ENCODE measurements at regions not wholly inside any gene's neighbourhood (a gene's known extent, or its start where the extent isn't known, plus 50 kb on each side); places are given as distances from the start of the nearest gene placed in this dataset.
A peak's percentile ranks its signal among the peaks of the same experiment; 100 is the strongest.

DNA sequence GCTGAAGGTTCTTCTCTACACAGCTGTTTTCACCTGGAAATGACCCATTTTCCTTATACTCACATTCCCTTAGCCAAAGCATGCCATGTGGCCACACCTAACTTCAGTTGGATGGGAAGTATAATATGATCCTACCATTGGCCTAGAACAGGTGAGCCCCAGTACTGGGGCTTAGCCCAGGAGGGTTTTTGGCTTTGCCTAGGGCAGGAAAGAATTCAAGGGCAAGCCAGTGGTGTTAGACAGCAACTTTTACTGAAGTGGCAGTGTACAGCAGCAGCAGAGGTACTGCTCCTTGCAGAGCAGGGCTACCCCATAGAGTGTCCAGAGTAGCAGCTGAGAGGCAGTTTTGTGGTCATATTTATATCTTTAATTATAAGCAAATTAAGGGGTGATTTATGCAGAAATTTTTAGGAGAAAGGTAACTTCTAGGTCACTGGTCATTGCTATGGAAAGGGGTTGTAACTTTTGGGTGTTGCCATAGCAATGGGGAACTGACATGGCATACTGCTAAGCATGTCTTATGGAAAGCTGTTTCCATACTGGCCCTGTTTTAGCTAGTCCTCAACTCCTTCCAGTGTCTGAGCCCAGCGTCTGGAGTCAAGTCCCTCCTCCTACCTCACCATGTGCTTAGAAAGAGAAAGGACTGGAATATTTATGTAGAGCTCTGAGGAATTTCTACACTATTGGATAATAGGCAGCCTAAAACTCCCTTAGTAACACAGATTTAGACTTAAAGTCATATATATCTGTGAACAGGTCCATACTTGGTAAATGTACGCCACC is 109.0 kb upstream of the DTNA start:
- no peak for DNase-seq

DNA sequence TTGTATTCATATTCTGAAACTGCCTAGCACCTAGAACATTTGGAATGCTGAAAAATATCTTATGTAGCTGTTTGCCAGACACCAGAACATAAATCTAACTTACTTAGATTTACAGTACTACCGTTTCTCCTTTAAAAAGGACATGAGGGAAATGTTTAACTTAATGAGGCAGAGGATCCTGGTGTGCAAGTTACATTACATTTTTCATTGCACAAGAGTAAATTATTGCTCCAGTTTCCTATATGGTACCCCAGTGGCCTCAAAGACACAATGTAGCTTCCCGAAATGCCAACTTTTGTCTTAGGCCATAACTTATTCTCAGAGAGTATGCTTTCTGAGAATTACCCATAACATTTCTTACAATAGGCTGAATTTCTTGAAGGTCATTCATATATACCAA is 105.5 kb upstream of the DTNA start:
- no peak for DNase-seq

DNA sequence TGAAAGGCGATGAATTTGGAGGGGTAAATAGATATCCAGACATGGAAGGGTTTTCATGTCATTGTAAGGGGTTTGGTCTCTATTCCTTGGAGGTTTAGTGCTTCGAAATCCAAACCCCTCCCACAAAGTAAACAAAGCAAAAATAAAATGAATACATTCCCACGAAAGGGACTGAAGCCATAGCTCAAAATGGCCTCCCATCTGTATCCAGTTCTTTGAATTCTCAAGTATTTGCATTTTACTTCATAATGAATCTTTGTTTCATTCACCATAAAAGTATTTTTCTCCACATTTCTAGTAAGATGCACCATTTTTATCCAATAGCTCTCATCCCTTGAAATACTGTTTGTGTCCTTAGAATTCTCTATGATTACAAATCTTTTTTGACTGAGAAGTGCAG is 103.2 kb upstream of the DTNA start:
- DNase-seq: no peak

DNA sequence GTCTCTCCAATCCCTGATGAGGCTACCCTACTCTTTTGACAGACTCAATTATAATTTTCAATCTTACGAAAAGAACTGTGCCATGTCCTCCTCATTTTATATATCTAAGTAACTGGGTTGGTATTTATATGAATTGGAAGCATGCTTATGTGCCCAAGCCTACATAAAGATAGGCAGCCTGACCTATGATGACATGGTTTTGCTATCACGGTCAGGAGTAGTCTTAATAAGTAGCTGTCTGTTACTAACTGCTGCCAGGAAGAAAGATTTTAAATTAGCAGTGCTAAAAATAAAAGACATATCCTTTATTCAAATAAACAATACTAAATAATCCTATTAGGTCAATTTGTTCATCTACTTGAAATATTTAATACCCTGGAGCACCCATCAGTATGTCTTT is 102.0 kb upstream of the DTNA start:
- DNase-seq: no peak

DNA sequence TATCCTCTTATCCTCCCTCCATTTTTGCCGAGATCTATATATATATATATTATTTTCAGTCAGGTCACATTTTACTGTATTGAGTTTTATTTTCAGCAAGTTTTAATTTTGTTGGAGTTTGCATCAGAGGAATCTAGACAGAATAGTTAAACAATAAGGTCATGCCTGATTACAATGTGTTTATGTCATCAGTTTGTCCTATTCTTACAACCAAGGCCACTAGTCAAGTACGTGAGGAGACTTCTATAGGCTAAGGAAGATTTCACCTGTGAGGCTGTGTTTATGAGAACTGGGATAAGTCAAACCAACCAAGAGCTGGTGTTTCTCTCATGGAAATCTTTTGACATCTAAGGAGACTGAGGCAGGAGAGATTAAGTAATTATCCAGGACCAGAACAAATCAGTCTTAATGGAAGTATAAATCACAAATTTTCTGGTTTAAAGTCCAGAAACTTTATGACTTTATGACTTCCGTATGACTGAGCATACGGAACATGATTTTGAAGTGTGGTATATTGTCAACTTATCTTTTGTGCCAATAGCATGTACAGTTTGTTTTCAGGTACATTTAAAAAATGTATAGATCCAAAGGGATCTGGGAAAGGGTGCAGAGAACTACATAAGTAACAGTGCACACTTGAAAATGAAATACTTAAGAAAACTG is 100.0 kb upstream of the DTNA start:
- DNase-seq: no peak

DNA sequence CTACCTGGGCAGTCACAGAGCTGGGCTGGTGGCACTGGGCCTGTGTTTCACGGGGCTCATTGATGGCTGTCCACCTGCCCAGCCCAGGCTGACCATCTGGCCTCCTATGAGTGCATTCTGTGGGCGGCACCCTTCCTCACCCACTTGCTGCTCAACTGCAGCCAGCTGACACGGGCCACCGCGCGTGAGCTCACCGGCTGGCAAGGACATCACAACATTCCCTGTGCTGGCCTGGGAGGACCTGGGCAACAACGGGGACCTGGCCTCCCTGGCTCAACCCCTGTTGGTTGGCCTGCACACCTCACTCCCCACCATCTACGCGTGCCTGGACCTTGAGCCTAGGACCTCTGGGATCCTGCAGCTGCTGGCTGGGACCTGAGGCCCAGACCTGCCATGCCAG is 98.2 kb upstream of the DTNA start:
- no peak for DNase-seq

DNA sequence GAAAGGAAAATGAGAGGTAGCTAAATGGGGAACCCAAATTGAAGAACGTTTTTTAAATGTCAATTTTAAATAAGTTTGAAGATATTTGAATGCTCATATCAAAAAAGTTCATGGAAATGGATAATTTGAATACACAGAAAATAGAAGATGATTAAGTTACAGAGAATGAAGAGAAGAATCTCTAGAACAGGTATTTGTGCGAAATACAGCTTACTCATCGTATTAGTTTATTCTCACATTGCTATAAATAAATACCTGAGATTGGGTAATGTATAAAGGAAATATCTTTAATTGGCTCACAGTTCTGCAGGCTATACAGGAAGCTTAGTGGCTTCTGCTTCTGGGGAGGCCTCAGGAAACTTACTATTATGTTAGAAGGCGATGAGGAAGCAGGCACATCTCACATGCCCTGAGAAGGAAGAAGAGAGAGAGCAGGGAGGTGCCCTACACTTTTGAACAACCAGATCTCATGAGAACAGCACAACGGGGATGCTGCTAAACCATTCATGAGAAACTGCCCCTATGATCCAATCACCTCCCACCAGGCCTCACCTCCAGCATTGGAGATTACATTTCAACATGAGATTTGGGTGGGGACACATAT is 89.7 kb upstream of the DTNA start:
- no peak for DNase-seq

DNA sequence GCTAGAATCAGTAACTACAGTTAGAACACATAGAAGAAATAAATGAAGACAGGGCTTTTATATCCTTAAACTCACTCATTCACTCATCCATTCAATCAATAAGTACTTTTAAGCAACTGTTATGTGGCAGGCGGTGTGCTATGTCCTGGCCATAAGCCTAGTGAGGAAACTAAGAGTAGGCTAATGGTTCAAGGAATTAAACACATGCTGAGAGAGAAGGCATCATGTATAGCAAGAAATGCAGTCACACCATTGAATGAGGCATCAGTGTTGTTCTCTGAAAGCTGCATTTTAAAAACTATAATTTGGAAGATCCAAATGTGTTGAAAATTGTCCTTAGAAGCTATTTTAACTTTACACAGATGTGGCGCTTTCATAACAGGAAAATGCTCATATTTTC is 86.5 kb upstream of the DTNA start:
- no peak for DNase-seq

DNA sequence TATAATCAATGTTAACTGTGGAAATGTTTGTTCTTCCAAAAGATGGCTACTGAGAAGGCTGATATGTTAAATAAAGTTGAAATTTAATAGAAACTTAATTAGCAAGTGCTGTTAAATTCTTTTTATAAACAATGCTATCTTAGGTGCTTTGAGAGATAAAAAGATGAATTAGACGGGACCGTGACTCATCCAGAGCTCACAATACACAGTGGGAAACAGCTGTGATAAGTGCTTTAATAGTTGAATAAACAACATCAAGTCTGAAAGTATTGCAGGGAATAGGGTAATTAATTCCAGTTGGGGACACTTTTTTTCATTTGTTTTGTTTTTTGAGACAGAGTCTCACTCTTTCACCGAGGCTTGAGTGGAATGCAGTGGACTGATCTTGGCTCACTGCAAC is 85.5 kb upstream of the DTNA start:
- no peak for DNase-seq

DNA sequence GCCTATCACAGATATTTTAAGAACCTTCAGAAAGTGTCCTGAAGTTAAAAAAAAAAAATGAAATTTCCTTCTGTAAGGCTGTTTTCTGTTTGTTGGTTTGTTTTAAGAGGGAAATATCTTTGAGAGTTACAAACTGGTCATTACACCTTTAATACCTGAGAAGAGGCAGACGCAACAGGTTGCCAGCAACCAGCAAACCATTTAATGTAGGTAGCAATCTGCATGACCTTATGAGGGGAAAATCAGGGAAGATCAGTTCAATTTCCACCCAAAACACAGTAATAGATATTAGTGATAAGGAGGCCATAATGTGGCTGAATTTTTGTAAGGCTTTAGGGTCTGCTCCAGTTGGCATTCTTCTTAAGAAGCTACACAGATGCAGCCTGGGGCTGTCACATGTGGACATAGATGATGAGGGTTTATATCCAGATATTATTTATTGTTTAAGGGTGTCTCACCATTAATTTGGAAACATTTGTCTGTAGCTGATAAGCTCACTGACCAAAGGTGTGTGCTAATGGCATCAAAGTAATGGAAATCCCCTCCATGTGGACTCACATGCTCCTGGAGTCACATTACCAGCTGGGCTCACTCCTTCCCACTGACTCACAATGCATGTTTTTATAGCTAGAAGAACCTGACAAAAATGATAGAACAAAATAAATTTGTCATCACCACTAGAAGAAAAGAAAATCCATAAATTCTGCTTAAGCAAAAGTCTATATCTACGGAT is 83.5 kb upstream of the DTNA start:
- DNase-seq: no peak

DNA sequence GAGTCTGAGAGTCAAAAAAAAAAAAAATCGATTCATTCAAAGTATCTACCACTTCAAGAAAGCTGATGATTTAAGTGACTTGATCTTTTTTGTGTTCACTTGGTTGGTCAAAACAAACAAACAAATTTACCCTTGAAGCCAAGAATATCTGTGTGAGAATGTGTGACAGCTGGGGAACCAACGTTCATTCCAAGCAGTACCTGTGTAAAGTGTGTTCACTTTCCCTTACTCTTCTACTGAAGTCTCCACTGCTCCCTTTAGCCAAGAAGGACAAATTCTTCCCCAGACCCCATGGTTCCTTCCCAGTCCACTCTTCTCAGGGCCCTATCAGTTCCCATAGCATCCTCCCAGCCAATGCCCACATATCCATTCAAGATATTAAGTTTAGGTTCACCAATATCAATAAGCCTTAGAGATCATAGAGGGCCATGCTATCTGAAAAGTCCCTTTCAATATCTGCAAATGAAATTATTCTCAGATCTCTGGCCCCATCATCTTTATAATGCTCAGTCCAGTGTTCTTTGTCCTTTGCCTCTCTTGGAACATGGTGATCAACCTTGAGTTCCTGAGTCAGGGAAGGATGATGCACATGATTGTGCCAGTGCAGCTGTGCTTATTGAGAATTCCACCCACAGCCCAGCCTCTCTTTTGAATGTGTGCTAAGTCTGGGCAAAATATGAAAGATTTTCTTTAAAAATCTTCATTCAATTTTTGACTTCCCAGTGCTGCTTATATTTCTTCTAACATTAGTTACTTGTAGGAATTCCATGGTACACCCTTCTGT is 82.8 kb upstream of the DTNA start:
- no peak for DNase-seq

DNA sequence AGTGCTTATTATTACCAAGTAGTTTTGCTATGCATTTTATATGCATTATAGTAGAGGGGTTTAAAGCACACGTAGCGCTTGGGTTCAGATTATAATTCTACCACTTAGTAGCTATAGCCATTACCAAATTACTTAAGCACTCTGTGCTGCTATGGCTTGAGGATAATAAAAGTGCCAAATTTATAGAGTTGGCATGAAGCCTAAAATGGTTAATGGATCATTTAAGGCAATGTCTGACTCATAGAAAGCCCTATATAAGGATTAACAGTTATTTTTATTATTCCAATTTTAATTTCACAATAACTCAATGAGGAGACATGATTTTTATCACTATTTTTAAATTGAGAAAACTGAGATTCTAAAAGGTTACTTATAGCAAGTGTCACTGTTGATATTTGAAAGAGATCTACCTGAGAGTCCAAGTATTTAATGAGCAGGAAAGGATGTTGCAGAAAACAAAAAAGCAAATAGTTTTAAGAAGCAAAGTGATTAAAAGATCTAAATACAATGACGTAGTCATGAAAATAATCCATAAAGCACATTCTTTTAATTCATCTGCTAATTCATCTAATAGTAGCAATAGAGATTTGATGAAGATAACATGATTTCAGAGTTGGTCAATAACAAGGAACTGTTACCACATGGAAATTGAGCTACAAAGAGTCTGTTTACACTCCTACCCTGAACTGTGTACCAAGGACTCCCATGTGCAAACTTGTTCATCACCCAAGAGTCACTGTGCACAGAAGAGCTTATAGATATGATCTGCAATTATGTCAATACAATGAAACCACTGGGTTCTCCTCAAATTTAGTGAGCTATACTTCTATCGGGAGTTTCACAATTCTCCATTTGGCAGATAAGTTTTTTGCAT is 78.8 kb upstream of the DTNA start:
- peak in 1 of 2 experiments; percentile 57 for DNase-seq

DNA sequence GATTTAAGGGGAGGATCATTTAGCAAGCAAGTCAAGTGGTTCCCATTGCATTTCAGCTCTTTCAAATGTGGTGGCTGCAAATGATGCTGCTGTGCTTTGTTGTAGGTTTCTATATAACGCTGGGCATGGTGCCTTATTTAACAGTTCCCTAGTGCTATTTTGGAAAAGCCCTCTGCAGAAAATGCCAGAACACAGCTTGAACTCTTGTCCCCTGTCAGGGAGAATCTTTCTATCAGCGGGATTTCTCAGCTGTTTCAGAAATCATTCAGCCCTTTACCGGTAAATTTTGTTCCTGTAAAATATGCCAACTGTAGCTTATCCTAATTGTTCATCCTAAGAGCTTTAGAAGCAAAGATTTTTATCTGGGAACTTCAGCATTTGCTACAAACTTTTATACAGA is 77.8 kb upstream of the DTNA start:
- peak in 1 of 2 experiments; percentile 29 for DNase-seq

DNA sequence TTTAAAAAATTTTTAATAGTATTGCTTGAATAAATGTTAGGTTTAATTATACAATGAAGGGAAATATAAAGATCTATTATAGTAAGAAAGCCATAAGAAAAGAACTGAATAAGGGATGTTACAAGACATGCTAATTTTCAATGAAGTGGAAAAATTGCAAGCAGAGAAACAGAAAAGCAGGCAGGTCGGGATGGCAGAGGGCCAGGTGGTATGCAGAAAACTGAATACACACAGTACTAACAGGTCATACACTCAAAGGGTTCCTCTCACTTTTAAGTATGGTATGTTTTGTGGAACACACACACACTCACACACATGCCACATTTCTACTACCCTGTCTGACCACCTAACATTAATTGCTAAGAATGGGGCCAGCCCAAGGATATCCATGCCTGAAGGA is 76.7 kb upstream of the DTNA start:
- DNase-seq: peak in 1 of 2 experiments; percentile 13

DNA sequence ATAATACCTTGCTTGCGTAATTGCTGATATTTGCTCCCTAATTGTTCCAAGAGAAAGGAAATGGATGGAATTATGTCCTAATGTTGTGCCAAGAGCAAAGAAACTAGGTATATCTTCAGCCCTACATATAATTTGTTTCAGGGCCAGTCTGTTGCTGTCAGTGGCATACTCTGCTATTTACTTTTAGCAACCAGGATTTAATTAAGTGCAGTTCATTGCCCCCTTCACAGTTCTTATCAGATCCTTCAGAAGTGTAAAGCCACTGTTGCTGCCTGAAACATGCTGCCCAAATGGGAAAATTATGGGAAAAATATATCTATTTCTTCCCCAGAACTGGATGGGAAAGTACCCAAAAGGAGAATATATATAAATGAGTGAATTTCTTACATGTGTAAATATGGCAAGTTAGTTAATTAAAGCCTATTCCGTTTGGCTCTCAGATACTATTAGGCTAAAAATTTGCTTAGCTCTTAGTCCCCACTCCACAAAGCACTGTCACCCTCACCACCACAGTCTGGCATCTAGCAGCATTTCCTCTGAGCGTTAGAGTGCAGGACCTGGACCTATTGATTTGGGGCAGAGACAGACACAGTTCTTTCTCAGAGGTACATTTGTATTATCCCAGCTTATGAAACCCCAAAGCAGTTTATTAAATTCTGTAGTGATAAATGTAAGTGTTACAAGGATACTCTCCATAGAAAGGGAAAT is 72.8 kb upstream of the DTNA start:
- DNase-seq: no peak

DNA sequence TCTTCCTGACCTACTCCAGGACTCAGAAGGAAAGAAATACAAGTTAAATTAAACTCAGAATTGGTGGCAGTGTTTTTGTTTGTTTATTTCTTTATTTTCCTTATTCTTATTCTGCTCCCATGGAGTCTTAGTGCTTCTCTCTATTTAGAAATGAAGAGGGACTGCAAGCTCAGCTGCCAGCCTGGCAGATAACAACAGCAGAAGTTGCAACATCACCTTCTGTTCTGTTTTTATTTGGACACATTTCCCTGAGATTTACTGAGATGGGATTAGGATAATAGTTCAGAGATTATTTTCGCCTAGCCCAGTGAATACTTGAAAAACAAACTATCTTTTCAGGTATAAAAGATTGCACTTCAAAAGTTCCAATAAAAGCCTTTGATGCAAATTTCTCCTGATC is 70.4 kb upstream of the DTNA start:
- DNase-seq: no peak

DNA sequence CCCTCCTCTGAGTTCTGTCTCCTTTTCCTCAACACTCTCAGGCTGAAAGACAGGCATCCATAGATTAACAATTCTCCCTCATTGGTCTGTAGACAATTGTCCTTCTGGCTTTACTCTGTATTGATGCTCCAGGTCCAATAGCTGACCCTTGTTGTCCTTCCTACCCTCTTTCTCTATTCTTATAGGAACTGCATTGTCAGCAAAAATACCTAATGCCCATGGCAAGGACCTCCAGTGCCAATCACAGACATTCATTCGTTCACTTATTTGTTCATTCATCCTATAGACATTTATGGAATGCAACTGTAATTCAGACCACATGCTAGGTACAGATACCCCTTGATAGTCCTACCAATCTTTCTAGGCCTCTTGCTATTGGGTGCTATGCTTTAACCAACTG is 69.8 kb upstream of the DTNA start:
- DNase-seq: no peak

DNA sequence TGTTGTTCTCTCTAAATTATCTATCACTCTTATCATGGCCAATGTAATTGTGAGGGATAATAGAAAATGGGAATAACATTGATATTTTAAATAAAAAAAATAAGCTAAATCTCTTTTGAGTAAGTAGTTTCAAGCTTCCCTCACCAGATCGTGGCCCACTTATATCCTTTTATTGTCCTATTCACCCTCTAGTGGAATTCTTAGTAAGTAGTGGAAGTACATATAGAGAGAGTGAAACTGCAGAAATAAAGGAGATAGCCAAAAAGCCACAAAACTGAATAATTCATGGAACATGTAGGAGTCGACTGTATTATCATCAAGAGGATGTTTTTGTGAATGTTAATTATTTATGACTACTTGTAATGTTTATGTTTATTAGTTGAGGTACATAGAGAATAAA is 66.1 kb upstream of the DTNA start:
- DNase-seq: no peak

DNA sequence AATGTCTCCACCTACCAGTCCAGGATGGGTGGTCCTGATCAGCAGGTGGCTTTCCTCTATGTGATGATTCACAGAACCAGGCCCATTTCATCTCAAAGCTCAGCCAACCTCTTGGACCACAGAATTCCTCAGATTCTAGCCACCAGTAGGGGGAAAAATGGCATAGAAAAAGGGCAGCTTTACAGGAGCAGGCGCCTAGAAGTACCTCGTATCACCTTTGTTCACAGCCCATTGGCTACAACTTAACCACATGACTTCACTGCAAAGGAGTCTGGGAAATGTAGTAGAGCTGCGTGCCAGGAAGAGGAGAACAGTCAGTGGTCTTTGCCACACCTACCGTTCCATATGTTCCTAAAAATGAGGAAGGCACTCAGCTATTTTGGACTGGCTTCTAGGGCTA is 62.8 kb upstream of the DTNA start:
- DNase-seq: peak in 1 of 2 experiments; percentile 9

DNA sequence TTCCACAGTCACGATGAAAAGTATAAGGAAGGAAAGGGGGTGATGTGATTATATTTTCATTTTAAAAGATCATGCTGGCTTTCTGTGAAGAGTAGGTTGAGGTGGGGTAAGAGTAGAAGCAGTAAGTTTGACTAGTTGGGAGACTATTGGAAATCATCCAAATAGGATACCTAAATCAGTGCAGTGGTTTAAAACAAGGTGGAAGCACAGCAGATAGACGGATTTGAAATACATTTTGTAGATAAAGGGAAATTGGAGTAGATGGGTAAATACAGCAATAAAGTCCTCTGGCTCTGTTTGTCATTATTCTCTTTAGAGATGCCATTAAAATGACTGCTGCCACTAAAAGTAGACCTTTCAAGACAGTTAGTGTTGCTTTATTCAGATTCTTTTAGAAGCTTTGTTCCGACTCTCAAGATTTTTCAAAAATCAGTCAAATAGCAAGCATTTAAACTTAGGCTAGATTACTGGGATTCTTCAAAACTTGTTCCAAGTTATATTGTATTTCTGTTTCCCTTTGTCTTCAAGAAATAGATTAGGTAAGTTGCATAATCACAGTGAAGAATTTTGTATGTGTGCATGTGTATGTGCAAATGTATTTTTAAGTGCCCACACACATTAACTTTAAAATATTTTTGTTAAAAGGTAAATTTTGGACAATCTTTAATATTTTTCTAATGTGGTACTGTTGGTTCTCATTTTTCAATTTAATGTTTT is 61.7 kb upstream of the DTNA start:
- DNase-seq: no peak

Data from NCI-H446 (cell line).